GM18505 (cell line): ENCODE measurements at regions not wholly inside any gene's neighbourhood (a gene's known extent, or its start where the extent isn't known, plus 50 kb on each side); places are given as distances from the start of the nearest gene placed in this dataset.

Experiments
- ATAC-seq: cut with Tn5 transposase; IDR thresholded peaks from one replicate; pipeline ENCODE4 v1.9.1; 2021; ENCODE audit not compliant: unreplicated experiment
- POLR2A ChIP-seq: IDR thresholded peaks from 4 replicates; pipeline ENCODE4 v1.6.1; 2011; ENCODE audit warnings: borderline replicate concordance; ENCODE audit not compliant: insufficient read depth, insufficient read length; ENCODE audit errors: extremely low read depth

GRCh38 chr17:54028986-54029580 is 206.4 kb downstream of the KIF2B start:
- ATAC-seq, result no peak
- TF ChIP-seq POLR2A, result no peak

- no peak for TF ChIP-seq POLR2A
- ATAC-seq, result no peak
Observed at GRCh38 chr17:54029986-54030385, 207.3 kb downstream of the KIF2B start.

GRCh38 chr17:54046570-54046969 is 223.8 kb downstream of the KIF2B start:
- ATAC-seq, result no peak
- no peak for TF ChIP-seq POLR2A

GRCh38 chr17:54063639-54064038 is 240.9 kb downstream of the KIF2B start:
- ATAC-seq, result no peak
- TF ChIP-seq POLR2A, result no peak

- TF ChIP-seq POLR2A, result no peak
- no peak for ATAC-seq
Observed at GRCh38 chr17:54085020-54085419, 262.3 kb downstream of the KIF2B start.

- no peak for TF ChIP-seq POLR2A
- ATAC-seq, result no peak
Observed at GRCh38 chr17:54085934-54086333, 263.2 kb downstream of the KIF2B start.

GRCh38 chr17:54096216-54096615 is 273.5 kb downstream of the KIF2B start:
- no peak for TF ChIP-seq POLR2A
- ATAC-seq, result no peak

GRCh38 chr17:54099221-54099620 is 276.5 kb downstream of the KIF2B start:
- ATAC-seq, result no peak
- TF ChIP-seq POLR2A, result no peak

- no peak for ATAC-seq
- TF ChIP-seq POLR2A, result no peak
Observed at GRCh38 chr17:54102246-54102645, 279.5 kb downstream of the KIF2B start.

- ATAC-seq, result no peak
- TF ChIP-seq POLR2A, result no peak
Observed at GRCh38 chr17:54111576-54111975, 288.8 kb downstream of the KIF2B start.

- TF ChIP-seq POLR2A, result no peak
- no peak for ATAC-seq
Observed at GRCh38 chr17:54117452-54117851, 294.7 kb downstream of the KIF2B start.

- no peak for ATAC-seq
- TF ChIP-seq POLR2A, result no peak
Observed at GRCh38 chr17:54124456-54124855, 301.7 kb downstream of the KIF2B start.

- TF ChIP-seq POLR2A, result no peak
- ATAC-seq, result no peak
Observed at GRCh38 chr17:54153423-54153822, 330.7 kb downstream of the KIF2B start.

GRCh38 chr17:54157542-54157941 is 334.8 kb downstream of the KIF2B start:
- no peak for TF ChIP-seq POLR2A

More at GRCh38 chr17:54157542-54157941, 334.8 kb downstream of the KIF2B start:
- no peak for ATAC-seq
